ENCODE measurements at regions not wholly inside any gene's neighbourhood (a gene's known extent, or its start where the extent isn't known, plus 50 kb on each side); places are given as distances from the start of the nearest gene placed in this dataset.

DNA sequence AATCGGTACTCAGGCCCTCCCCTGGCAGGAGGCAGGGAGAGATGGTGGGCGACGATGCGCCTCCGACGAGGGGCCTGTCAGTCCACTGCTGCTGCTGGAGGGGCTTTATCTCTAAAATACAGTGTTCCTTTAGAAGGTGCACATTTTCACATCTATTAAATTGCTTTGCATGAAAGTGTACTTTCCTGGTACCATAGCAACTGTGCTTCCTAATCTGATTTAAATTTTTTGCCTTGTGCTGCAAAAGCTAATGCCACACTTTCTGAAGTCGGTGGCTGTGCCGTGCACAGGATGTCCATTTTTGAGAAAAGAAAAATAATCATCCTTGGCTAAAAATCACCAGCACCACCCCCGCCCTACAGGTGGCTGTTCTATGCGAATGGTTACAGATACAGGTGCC, 262.0 kb upstream of the CDH4 start:
- TF ChIP-seq, protein P1, sequence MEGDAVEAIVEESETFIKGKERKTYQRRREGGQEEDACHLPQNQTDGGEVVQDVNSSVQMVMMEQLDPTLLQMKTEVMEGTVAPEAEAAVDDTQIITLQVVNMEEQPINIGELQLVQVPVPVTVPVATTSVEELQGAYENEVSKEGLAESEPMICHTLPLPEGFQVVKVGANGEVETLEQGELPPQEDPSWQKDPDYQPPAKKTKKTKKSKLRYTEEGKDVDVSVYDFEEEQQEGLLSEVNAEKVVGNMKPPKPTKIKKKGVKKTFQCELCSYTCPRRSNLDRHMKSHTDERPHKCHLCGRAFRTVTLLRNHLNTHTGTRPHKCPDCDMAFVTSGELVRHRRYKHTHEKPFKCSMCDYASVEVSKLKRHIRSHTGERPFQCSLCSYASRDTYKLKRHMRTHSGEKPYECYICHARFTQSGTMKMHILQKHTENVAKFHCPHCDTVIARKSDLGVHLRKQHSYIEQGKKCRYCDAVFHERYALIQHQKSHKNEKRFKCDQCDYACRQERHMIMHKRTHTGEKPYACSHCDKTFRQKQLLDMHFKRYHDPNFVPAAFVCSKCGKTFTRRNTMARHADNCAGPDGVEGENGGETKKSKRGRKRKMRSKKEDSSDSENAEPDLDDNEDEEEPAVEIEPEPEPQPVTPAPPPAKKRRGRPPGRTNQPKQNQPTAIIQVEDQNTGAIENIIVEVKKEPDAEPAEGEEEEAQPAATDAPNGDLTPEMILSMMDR (IDR thresholded peaks at IDR 0.05; ENCODE audit: control insufficient read depth, extremely low read depth, insufficient read depth), result no peak
- no peak for DNase-seq (ENCODE audit: low read depth)
- H3K4me3 ChIP-seq (ENCODE audit: low read depth, low read length), result no peak overlapping the region

DNA sequence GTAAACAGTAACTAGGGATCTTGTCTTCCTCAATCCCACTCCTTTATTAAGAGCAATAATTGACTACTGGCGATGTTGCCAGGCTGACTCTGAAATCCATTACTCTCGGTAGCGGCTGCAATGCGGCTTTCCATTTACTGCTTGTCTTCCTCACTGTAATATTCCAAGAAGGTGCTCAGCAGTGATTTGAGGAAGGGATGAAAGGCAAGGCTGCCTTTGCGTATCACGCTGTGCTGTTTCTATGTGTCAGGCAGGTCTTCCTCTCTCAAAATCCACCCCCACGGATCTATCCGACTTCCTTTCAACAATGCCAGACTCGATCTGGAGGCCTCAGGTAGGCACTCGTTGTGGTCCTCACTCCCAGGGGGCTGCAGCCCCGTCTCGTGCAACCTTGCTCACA, 261.4 kb upstream of the CDH4 start:
- DNase-seq (ENCODE audit: low read depth), result no peak
- no peak overlapping the region for H3K4me3 ChIP-seq (ENCODE audit: low read depth, low read length)
- TF ChIP-seq, protein P1 (IDR thresholded peaks at IDR 0.05; ENCODE audit: control insufficient read depth, extremely low read depth, insufficient read depth), result no peak

DNA sequence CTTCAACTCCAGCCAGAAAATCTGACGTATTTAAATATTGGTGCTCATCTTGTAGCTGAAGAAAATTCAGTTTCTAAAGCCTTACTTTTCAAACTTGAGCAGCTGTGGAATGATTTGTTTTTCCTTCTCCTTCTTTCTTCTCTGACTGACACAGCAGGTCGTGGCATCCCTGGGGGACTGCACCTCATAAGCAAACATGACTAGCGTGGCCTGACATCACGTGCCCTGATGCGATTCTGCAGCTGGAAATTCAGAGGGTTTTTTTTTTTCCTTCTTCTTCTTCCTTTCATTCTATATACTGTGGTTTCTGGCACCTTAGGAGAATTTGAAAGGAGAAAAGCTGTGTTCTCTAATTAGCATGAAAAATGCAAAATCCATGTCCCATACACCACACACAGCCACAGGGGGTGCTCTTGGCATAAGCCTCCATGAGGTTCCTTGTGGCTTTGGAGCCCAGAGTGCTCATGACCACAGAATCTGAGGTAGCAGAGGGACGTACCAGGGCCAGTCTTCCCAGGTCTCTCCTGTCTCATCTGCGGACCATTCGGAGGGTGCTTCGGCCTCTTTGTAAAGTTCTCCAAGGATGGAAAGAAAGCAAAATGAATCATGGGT, 258.5 kb upstream of the CDH4 start:
- TF ChIP-seq, protein P1 (IDR thresholded peaks at IDR 0.05; ENCODE audit: control insufficient read depth, extremely low read depth, insufficient read depth), result peak; percentile 32
- no peak overlapping the region for H3K4me3 ChIP-seq (ENCODE audit: low read depth, low read length)
- DNase-seq (ENCODE audit: low read depth), result no peak

DNA sequence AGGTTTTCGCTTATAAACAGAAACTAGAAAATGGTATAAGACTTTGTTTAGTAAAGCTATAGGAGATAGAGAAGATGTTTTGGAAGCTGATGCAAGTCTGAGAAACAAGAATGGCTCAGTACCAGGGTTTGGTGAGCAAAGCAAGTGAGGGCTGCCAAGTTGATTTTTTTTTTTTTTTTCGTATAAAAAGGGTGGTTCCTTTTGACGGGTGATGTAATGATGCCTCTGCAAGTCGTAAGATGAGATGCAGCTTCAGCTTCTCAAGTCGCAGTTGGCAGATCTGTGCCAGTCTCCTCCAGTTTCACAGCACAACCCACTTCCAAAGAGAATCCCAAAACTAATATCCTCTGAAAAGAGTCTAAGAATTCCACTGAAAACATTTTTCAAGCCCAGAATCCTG, 252.8 kb upstream of the CDH4 start:
- no peak for DNase-seq (ENCODE audit: low read depth)
- TF ChIP-seq, protein P1 (IDR thresholded peaks at IDR 0.05; ENCODE audit: control insufficient read depth, extremely low read depth, insufficient read depth), result no peak
- no peak overlapping the region for H3K4me3 ChIP-seq (ENCODE audit: low read depth, low read length)

DNA sequence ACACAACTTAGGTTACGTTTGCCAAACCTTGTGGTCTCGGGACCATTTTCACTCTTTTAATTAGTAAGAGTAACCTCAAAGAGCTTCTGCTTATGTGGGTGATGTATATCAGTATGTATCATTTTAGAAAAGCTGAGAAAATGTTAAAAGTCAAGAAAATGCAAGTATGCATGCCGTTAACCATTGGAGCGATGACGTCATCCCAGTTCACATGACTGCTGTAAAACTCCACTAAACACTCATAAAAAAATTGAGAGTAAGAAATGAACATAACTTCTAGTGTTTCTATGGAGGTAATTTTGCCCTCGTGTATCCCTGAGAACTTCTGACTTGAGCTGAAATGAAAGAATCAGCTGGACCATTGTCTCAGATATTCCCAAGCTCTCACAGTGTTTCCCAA, 250.0 kb upstream of the CDH4 start:
- no peak for DNase-seq (ENCODE audit: low read depth)
- TF ChIP-seq, protein P1 (IDR thresholded peaks at IDR 0.05; ENCODE audit: control insufficient read depth, extremely low read depth, insufficient read depth), result no peak
- H3K4me3 ChIP-seq (ENCODE audit: low read depth, low read length), result no peak overlapping the region

DNA sequence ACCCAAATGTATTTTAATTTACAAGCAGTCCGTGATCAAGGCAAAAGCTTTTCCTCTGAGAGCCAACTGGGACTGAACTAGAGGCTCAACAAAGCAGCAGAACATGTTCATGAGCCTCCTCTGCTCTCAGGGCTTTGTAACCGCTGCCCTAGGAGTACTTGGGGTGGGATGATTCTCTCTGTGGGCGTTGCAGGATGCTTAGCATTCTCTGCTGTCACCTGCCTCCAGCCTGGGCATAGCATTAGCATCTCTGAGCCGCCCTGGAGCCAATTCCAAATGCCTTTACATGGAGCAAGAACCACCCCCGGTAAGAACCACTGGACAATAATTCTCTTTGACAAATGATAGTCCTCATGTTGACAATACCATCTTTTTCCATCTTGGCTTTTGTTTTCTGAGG, 237.6 kb upstream of the CDH4 start:
- no peak overlapping the region for H3K4me3 ChIP-seq (ENCODE audit: low read depth, low read length)
- no peak for DNase-seq (ENCODE audit: low read depth)
- TF ChIP-seq, protein P1 (IDR thresholded peaks at IDR 0.05; ENCODE audit: control insufficient read depth, extremely low read depth, insufficient read depth), result no peak

DNA sequence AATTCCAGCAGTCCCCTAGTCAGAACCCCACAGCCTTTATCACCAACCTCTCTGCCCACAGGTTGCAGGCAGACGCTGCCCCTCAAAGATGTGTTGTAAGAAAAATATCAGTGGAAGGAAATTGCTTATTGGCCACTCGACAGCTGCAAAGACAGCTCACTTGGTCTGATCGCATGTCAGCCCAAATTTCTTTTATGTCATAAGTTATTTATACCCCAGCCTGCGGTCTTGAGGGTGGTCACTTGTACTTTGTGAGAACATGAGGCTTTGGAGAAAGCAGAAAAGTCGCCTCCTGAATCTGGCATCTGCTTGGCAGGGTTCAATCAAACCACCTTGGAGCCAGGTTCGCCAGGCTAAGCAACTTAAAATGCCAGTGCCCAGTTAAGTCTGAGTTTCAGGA, 236.5 kb upstream of the CDH4 start:
- TF ChIP-seq, protein P1 (IDR thresholded peaks at IDR 0.05; ENCODE audit: control insufficient read depth, extremely low read depth, insufficient read depth), result no peak
- H3K4me3 ChIP-seq (ENCODE audit: low read depth, low read length), result no peak overlapping the region
- no peak for DNase-seq (ENCODE audit: low read depth)
